Activated CD4-positive, alpha-beta T cell treated with anti-CD3 and anti-CD28 coated beads for 48 hours (primary cell): ENCODE measurements at regions not wholly inside any gene's neighbourhood (a gene's known extent, or its start where the extent isn't known, plus 50 kb on each side); places are given as distances from the start of the nearest gene placed in this dataset.
A peak's percentile ranks its signal among the peaks of the same experiment; 100 is the strongest.

Source experiments
- DNase-seq: peaks from one replicate; pipeline ENCODE4 v3.0.0-alpha.2; 2020

DNA sequence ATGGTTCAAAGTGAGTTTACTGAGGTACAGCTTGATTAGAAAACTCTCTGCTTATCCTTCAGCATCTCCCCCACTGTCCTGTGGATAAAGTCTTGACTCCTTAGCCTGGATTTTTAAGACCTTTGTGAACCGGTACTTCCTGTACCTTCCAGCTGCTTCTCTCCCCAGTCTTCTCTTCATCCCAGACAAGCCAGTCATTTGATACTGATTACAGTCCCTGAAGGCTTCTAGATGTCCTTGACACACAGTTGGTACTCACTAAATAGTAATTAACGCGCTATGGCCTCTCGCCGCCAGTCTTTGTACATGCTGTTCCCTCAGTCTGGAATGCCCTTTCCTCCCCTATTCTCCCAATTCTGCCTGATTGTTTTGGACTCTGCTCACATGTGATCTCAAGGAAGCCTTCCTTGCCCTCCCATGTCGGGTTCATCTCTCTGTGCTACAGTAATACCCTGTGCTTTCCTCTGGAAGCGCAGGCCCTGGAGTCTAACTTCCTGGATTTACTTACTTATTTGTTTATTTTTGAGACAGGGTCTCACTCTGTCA lies 50.6 kb upstream of the PTGR2 start:
- no peak for DNase-seq

- DNase-seq, result no peak
Observed at GRCh38 chr14:73797543-73798265, 53.9 kb upstream of the PTGR2 start.

- DNase-seq, result no peak
Observed at GRCh38 chr14:73796893-73797542, 54.6 kb upstream of the PTGR2 start.

GRCh38 chr14:73796415-73796814 lies 55.2 kb upstream of the PTGR2 start:
- no peak for DNase-seq

DNA sequence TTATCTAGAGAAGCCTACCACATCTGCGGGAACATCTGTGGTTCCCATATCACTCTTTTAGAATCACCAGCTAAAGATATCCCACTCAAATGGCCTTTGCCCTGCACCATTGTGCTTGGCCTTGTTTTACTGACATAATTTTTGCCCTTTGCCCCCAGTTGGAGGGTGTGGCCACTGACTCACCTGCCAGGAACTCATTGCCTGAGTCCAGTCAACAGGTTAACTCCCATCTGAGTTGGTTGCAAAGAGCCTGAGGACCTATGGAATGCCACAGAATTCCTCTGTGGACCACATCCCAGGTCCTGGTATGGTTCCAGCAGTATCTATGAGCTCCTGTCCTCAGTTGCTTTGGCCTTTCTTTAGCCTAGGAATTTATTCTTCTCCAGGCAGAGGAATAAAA lies 55.7 kb upstream of the PTGR2 start:
- no peak for DNase-seq

- DNase-seq, result no peak
Observed at GRCh38 chr14:73795466-73795865, 56.2 kb upstream of the PTGR2 start.

- DNase-seq, result no peak
Observed at GRCh38 chr14:73794146-73794545, 57.5 kb upstream of the PTGR2 start.

GRCh38 chr14:73792481-73792880 lies 59.1 kb upstream of the PTGR2 start:
- no peak for DNase-seq

- no peak for DNase-seq
Observed at GRCh38 chr14:73789989-73790581, 61.5 kb upstream of the PTGR2 start.

DNA sequence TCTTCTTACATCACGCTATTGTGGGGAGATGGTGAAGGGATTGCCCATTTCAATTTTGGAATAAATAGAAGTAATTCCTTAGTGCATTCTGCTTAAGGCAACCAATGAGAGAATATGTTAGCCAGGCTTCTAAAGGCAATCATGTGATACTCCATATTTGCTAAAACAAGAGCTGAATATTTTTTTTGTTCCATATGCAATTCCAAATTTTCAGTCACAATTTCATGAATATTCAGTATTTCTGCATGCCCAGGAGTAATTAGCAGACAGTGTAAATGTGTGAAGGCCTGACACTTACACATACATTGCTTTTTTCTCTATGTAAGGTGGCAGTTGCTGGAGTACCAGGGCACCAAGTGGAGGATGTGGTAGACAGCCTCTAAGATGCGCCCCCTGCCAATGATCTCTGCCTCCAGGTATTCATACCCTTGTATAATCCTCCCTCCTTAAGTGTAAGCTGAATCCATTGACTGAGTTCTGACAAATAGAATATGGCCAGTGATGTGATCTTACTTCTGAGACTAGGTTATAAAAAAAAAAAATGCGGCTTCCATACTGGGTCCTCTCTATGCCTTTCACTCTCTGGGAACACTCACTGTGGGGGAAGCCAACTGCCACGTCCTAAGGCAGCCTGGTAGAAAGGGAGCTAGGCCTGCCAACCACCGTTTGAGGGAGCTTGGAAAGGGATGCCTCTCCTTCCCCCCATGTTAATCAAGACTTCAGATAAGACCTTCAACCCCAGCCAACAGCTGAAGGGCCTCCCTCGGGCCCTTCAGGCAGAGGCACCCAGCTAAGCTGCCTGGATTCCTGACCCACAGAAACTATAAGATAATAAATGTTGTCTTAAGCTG lies 62.7 kb upstream of the PTGR2 start:
- DNase-seq, result no peak

- no peak for DNase-seq
Observed at GRCh38 chr14:73788317-73788598, 63.4 kb upstream of the PTGR2 start.

DNA sequence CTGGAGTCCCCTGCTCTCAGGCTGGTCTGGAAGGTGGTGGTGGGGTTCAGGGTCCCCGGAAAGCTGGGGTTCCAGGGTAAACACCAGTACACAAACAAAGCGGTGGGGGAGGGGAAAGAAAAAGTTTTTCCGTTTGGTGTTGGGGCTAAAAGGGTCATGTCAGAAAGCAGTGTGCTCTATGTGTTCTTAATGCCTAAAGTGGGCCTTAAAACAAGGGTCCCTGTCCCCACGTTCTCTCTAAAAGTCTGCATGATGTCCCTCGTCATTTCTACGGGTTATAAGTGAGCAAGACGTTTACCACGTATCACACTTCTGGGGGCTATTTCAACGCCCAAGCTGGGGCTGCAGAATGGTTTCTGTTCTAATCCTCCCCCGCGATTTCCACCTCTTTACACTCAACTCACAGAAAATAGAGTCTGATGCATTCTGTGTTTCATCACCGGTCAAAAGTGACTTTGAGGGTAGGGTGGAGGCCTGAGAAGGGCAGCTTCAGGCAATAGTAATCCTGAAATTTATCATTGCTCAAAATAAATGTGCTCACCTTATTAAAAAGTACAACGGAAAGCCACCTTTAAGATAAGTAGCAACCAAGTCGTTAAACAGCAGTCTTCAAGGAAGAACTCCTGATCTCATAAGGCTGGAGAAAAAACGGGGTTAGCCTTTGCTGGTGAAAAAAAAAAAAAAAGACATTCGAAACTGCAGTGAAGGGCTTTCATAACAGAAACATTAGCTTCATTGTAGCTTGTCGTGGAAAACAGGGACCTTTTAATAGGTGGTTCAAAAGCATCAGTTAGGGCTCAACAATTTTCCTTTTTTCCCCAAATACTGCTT lies 63.9 kb upstream of the PTGR2 start:
- peak; percentile 72 for DNase-seq

GRCh38 chr14:73786636-73787485 lies 64.8 kb upstream of the PTGR2 start:
- peak; percentile 68 for DNase-seq

DNA sequence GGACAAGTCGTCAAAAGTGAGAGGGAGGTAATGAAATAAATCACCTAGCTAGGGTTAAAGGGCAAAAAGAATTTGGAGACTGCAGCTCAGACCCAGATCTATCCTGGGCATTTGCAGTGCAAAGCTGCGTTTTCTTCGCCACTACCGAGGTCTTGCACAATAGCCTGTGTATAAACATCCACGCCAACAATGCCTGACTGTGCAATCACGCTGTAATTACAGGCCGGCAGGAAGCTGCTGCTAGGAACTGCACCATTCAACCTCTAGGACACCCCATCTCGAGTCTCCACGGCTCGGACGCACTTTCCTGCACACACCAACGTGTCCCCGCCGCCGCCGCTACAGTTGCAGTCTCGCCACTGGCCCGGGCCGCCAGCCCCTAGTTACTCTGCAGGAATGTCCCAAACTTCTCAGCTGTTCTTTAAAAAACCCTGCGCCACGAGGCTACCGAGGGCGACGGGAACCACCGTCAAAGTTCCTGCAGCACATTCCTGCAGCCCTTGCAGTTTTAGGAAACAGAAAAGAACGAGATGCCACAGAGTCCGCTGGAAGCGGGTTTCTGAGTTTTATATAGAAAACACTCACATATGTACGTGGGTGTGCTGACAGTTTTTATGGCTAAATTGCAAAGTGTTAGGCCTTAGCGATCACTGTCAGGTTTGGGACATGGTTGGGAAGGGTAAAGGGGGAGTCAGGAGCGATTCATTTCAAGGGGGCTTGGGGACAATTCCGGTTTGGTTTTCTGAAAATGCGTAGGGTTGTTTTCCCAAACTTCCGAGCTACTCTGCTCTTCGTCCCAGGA lies 65.6 kb upstream of the PTGR2 start:
- peak; percentile 80 for DNase-seq

DNA sequence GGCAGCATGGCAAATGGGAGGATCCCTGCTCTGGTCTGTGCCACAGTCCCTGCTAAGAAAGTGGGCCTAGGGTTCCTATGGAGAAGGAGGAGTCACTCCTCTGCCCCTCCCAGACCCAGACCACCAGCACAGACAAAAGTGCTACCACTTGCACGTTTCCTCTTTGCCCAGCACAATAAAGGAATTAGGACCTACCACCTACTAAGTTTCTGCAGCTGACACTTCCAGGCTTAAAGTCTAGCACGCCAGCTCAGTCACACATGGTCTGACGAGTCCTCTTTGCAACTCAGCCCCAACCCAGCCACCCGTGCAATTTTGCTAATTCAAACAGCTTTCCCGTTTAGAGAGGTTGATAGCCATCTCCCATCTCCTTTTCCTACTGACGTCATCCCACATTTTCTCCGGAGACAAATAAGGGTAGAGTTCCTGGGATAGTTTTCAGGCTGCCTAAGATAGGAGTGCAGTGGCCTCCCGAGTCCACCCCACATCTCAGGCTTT lies 66.2 kb upstream of the PTGR2 start:
- no peak for DNase-seq

GRCh38 chr14:73784988-73785313 lies 66.7 kb upstream of the PTGR2 start:
- no peak for DNase-seq

GRCh38 chr14:73784181-73784987 lies 67.2 kb upstream of the PTGR2 start:
- DNase-seq, result no peak

GRCh38 chr14:73783107-73783727 lies 68.4 kb upstream of the PTGR2 start:
- DNase-seq, result no peak

DNA sequence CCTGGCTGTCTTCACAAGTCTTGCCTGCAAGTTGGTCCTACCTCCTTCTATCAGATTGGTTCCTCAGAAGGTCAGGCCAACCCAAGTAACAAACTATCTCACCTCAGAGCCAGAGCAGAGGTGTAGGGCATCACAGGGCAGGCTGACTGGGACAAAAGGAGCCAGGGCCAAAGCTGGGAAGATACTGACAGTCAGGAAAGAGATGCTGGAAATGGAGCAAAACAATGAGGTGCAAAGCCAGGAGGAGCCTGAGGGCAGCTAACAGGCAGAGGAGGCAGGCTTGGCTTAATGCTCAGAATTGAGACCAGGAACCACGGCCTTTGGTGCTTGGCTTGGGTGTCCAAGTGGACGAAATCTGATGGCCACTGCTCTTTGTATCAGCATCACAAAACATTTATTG lies 68.4 kb upstream of the PNMA1 start:
- DNase-seq, result no peak
